Left lung (tissue), 4 donors: ENCODE measurements at regions not wholly inside any gene's neighbourhood (a gene's known extent, or its start where the extent isn't known, plus 50 kb on each side); places are given as distances from the start of the nearest gene placed in this dataset.

Experiments used
- ATAC-seq: fragments of 200-7000 bp; cut with Tn5 transposase; one replicate; pipeline ENCODE4 v1.9.1; 2020; ENCODE audit warnings: moderate library complexity
- DNase-seq, 4 donors: peaks; one replicate each; pipeline ENCODE4 v3.0.0-alpha.2; 2013 to 2020
- H3K27ac ChIP-seq, 2 donors: fragments of 200-600 bp; sonication (generic) in 1 of 2; one replicate each; pipeline versions ENCODE4 v1.5.0 to v1.8.0; 2020 to 2021
- H3K27me3 ChIP-seq, 2 donors: fragments of 200-600 bp; sonication (generic) in 1 of 2; one replicate each; pipeline versions ENCODE4 v1.5.0 to v1.8.0; 2020 to 2021
- H3K36me3 ChIP-seq, 2 donors: fragments of 200-600 bp; sonication (generic) in 1 of 2; one replicate each; pipeline versions ENCODE4 v1.5.0 to v1.8.0; 2020 to 2021
- H3K4me1 ChIP-seq, 2 donors: fragments of 200-600 bp; one replicate each; pipeline ENCODE4 v1.8.0; 2021
- H3K4me3 ChIP-seq, 2 donors: fragments of 200-600 bp; sonication (generic) in 1 of 2; one replicate each; pipeline versions ENCODE4 v1.5.0 to v1.8.0; 2020 to 2021; ENCODE audit warnings: mild to moderate bottlenecking in 1 of 2
- H3K9me3 ChIP-seq, 2 donors: fragments of 200-600 bp; sonication (generic) in 1 of 2; one replicate each; pipeline versions ENCODE4 v1.5.0 to v1.8.0; 2020 to 2021
- intact Hi-C, 2 donors: fragments of 100-400 bp; cut with DNase I; formaldehyde crosslinking; loops; one replicate each; pipeline versions ENCODE4 v1.11.2 to v1.14.2; 2022
- TF ChIP-seq, protein P1 (sequence below), 2 donors: fragments of 200-600 bp; sonication (generic) in 1 of 2; IDR thresholded peaks; one replicate each; pipeline versions ENCODE4 v1.5.0 to v1.8.0; 2021; ENCODE audit warnings: antibody characterized with exemption in 2 of 2
- donor health status: DM: no; HTN: yes; CAD: no.
- donor health status: DM: no; HTN: no; CAD: no.

DNA sequence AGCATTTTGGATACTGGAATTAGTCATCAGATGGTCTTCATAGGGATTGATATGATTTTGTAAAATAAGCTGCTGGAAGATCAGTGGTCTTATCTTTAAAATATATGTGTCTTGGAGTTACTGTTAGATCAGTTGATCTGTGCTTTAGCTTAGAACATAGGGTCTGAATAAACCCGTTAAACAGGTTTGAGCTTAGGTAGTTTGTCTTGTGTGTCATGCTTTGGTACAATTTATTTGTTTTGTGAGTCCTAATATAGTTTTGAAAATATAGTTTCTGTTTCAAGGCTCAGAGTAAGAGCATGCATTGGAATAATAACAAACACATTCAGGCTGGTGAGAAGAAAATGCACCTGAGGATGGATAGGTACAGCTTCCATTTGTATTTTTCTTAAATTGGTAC lies 505.0 kb downstream of the SLC16A7 start:
- no peak overlapping the region for H3K27ac ChIP-seq
- TF ChIP-seq, protein P1, sequence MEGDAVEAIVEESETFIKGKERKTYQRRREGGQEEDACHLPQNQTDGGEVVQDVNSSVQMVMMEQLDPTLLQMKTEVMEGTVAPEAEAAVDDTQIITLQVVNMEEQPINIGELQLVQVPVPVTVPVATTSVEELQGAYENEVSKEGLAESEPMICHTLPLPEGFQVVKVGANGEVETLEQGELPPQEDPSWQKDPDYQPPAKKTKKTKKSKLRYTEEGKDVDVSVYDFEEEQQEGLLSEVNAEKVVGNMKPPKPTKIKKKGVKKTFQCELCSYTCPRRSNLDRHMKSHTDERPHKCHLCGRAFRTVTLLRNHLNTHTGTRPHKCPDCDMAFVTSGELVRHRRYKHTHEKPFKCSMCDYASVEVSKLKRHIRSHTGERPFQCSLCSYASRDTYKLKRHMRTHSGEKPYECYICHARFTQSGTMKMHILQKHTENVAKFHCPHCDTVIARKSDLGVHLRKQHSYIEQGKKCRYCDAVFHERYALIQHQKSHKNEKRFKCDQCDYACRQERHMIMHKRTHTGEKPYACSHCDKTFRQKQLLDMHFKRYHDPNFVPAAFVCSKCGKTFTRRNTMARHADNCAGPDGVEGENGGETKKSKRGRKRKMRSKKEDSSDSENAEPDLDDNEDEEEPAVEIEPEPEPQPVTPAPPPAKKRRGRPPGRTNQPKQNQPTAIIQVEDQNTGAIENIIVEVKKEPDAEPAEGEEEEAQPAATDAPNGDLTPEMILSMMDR (IDR thresholded peaks at IDR 0.05): no peak
- no peaks in the 10 kb centered on the region for H3K4me1 ChIP-seq
- ATAC-seq (no peak), DNase-seq (no peak)
- H3K27me3 ChIP-seq: no peaks in the 10 kb centered on the region
- H3K36me3 ChIP-seq: no peaks in the 10 kb centered on the region
- no peak overlapping the region for H3K4me3 ChIP-seq
- intact Hi-C loops: no loop called here
- H3K9me3 ChIP-seq: peaks cover 0 to 28% of the 10 kb centered on the region in 2 donors

DNA sequence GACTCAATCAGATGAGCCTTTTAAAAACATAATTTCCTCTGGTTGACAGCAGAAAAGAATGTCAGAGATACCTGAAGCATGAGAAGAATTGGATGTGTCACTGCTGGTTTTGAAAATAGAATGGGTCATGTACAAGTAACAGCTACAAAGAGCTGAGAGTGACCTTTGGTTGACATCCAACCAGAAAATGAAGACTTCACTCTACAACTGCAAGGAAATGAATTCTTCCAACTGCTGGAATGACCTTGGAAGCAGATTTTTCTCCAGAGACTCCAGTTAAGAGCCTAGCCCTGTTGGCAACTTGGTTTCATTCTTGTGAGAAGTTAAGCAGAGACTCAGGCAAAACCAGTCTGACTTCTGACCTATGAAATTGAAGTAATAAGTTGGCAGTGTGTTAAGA lies 505.9 kb downstream of the SLC16A7 start:
- intact Hi-C loops: no loop called here
- no peaks in the 10 kb centered on the region for H3K27me3 ChIP-seq
- peaks cover 0 to 28% of the 10 kb centered on the region in 2 donors for H3K9me3 ChIP-seq
- no peak overlapping the region for H3K27ac ChIP-seq
- no peaks in the 10 kb centered on the region for H3K4me1 ChIP-seq
- no peak overlapping the region for H3K4me3 ChIP-seq
- H3K36me3 ChIP-seq: no peaks in the 10 kb centered on the region
- no peak for ATAC-seq
- no peak for DNase-seq
- TF ChIP-seq, protein P1 (IDR thresholded peaks at IDR 0.05): no peak

GRCh38 chr12:60106214-60106613 lies 510.4 kb downstream of the SLC16A7 start:
- peak; percentile 19 for ATAC-seq
- H3K4me1 ChIP-seq: no peaks in the 10 kb centered on the region
- no peak overlapping the region for H3K27ac ChIP-seq
- H3K27me3 ChIP-seq: no peaks in the 10 kb centered on the region
- DNase-seq: no peak
- H3K4me3 ChIP-seq: no peak overlapping the region
- H3K9me3 ChIP-seq: no peaks in the 10 kb centered on the region
- TF ChIP-seq, protein P1 (IDR thresholded peaks at IDR 0.05): no peak
- intact Hi-C loops: no loop called here
- H3K36me3 ChIP-seq: no peaks in the 10 kb centered on the region

DNA sequence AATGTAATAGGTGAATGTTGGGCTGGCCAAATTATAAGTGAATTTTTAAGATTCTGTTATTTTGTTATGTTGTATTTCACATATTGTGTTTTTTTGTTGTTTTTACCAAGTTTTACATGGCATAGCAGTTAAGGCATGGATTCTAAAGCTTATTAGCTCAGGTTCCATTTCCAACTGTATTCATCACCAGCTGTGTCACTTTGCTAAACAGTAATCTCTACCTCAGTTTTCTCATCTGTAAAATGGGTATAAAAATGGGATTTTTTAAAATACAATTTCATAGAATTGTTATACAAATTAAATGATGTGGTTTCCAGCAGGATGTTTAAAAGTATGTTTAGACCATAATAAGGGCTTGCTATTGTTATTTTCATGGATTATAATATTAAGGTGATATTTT lies 512.2 kb downstream of the SLC16A7 start:
- intact Hi-C loops: no loop called here

GRCh38 chr12:60112063-60112462 lies 516.2 kb downstream of the SLC16A7 start:
- TF ChIP-seq, protein P1 (IDR thresholded peaks at IDR 0.05): no peak
- ATAC-seq: no peak
- no peaks in the 10 kb centered on the region for H3K36me3 ChIP-seq

More for the DNA sequence above, 512.2 kb downstream of the SLC16A7 start:
- H3K4me3 ChIP-seq: no peak overlapping the region
- no peaks in the 10 kb centered on the region for H3K9me3 ChIP-seq
- H3K27ac ChIP-seq: no peak overlapping the region
- no peaks in the 10 kb centered on the region for H3K36me3 ChIP-seq
- no peaks in the 10 kb centered on the region for H3K4me1 ChIP-seq
- no peaks in the 10 kb centered on the region for H3K27me3 ChIP-seq
- no peak for DNase-seq
- ATAC-seq: no peak
- TF ChIP-seq, protein P1 (IDR thresholded peaks at IDR 0.05): no peak

More at GRCh38 chr12:60112063-60112462, 516.2 kb downstream of the SLC16A7 start:
- Histone ChIP-seq H3K4me1 (no peaks in the 10 kb centered on the region), H3K27me3 (no peaks in the 10 kb centered on the region), H3K4me3 (no peak overlapping the region), H3K27ac (no peak overlapping the region), H3K9me3 (no peaks in the 10 kb centered on the region)
- DNase-seq: no peak
- intact Hi-C loops: no loop called here
